ENCODE measurements at regions not wholly inside any gene's neighbourhood (a gene's known extent, or its start where the extent isn't known, plus 50 kb on each side); places are given as distances from the start of the nearest gene placed in this dataset.
"Not testable (repeated sequence)": the region's sequence is repeated elsewhere in the genome, so short reads cannot be mapped to it uniquely, and the experiment has no call there.

DNA sequence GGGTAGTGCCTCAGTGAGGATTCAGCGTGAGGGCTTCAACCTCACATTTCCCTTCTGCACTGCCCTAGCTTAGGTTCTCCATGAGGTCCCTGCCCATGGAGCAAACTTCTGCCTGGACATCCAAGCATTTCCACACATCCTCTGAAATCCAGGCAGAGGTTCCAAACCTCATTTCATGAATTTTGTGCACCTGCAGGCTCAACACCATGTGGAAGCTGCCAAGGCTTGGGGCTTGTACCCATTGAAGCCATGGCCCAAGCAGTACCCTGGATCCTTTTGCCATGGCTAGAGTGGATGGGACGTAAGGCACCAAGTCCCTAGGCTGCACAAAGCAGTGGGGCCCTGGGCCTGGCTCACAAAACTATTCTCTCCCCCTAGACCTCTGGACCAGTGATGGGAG, 877.1 kb upstream of the KLHL1 start:
- DNase-seq = no peak

DNA sequence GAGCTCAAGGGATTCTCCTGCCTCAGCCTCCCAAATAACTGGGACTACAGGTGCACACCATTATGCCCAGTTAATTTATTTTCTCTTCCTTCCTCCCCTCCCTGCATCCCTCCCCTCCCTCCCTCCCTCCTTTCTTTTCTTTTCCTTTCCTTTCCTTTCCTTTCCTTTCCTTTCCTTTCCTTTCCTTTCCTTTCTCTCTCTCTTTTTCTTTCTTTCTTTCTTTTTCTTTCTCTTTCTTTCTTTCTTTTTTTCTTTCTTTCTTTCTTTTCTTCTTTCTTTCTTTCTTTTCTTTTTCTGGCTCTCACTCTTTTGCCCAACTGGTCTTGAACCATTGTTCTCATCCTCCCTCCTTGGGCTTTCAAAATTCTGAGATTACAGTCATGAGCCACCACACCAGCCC, 873.0 kb upstream of the KLHL1 start:
- not testable (repeated sequence) for DNase-seq

DNA sequence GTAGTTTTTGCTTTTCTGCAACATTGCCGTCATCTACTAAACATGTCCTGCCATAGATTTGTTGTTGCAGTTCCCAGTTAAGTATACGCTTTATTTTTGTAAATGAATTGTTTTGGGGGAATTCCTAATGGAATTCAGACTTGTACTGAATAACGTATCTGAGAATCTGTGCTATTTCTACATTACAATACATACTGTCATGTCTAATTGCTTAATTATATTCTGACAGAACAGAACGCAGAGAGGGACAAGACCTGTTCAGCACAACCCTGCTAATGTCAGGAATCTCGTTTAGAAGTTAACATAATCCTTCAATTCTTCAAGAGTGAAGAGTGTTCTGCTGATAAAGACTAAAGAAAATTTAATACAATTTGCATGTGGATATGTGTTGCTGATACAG, 861.1 kb upstream of the KLHL1 start:
- DNase-seq = no peak

DNA sequence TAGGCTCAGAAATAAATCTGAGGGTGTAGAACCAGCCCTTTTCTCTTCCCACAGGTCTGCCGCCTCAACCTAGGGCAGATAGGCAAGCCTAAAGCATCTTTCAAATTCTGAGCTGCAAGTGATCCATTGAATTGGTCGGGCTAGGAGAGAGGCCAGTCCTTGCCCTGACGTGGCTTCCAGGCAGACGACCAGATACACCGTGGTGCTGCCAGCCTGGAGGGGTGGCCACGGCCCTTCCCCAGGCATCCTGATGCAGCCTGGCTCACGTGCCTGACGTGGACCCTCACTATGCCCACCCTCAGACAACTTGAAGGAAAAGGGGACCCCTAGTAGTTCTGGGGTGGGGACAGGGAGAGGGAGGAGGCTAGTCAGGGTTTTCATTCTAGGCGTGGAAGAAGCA, 859.3 kb upstream of the KLHL1 start:
- no peak for DNase-seq

DNA sequence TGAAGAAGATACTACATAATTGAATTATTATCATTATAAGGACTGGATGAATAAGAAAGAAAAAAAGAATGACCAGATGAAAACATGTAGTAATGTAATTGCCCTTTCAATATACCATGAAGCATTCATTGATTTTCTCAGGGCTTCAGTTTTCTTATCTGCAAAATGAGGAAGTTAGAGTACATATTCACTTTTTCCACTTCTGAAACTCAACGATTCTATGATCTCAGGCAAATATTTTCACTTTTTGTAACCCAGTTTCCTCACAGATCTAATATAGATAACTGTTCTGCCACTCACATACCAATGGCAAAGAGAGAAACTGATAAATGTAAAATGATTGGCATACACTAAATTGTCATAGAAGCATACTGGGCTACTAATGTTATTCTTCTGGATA, 856.6 kb upstream of the KLHL1 start:
- no peak for DNase-seq

DNA sequence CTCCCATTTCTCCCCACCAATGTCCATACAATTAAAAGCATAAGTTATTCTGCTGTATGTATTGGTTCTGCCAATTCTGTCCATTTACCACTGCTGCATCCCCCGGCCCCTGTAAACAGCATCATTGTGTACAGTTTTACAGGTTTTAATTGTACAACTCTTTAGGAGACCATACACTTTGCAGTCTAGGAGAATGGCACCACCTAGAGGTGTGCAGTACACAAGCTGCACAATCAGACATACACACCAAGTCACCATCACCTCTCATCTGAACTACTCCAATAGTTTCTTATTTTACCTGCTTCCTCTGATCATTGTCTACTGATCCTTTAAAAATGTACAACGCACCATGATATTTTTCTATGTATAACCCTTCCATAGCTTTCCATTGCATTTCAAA, 855.9 kb upstream of the KLHL1 start:
- DNase-seq = no peak

DNA sequence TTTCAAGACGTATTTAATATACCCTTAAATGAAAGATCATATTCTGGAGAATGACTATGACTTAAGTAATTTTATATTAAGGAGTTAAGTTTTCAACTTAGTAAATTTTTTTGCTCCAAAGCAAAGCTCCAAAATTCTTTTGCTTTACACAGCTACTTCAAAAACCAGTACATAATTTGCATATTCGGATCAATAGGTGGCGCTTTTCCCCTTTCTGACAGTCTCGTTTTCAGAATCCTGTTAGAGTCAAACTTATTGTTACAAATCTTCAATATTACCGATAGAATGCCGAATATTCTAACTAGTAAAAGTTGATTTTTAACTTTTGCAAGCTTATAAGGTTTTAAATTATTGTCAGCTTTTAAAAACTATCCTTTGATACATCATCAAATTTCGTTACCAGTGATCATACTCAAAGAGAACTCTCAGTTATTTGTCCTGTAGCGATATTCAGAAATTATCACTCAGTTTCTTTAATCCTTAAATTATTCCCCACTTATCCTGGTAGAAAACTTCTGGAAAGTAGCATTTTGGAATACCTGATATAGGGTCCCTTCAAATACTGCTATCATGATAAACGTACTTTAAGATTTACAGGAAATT, 852.7 kb upstream of the KLHL1 start:
- peak; percentile 21 for DNase-seq

DNA sequence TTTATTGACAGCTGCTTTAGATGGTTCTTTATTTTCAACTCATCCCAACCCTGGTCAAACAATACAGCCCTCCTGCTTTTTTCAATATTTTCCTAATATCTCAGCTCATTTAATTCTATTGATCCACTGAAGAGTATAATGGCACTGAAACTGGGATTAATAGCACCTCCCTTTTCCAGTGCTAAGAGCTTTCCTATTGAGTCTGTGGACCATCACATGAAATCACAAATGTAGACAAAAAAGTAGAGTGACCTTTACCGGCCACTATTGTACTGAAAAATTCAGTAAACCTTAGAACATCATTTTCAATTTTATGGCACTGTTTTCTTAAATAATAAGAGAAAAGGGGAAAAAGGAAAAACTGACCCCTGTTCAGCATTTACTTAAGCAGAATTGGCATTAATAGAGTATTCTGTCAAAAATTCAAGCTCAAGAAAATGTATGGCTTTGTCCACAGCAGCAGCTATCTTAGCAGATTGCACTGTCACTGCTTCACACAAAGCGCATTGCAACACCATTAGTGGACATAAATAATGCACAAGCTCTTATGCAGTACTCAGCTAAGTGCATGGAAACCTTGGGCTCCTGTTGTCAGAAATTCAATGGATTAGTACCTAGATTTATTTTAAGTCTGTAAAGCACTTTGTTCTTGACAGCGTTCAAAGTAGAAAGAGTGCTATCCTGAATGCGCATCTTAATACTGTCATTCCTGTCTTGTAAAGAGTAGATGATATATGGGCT, 851.0 kb upstream of the KLHL1 start:
- no peak for DNase-seq

DNA sequence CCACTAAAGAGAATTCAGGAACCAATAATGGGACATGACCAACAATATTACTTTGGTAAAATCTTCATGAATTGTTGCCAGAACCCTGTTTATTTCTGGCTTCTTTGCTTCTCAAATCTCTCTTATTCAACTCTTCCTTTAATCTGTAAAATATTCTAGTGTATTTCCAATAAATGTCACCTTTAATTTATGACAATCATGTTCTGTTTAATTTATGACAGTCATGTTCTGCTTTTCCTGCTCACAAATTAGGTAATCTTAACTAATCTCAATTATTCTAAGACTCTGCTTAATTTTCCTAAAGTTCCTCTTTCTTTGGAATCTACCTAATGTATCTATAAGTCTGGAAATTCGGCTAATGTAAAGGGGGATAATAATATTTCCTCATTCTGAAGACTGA, 847.6 kb upstream of the KLHL1 start:
- no peak for DNase-seq

DNA sequence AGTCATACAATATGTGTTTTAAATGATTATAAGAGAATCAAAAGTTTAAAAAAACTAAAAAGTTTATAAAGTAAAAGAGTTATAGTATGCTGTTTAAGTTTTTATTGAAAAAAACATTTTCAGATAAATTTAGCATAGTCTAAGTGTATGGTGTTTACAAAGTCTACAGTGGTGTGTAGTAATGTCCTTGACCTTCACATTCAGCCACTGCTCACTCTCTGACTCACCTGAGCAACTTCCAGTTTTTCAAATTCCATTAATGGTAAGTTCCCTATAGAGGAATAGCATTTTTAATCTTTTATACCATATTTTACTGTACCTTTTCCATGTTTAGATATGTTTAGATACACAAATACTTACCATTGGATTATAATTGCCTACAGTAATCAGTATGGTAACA, 842.4 kb upstream of the KLHL1 start:
- no peak for DNase-seq

DNA sequence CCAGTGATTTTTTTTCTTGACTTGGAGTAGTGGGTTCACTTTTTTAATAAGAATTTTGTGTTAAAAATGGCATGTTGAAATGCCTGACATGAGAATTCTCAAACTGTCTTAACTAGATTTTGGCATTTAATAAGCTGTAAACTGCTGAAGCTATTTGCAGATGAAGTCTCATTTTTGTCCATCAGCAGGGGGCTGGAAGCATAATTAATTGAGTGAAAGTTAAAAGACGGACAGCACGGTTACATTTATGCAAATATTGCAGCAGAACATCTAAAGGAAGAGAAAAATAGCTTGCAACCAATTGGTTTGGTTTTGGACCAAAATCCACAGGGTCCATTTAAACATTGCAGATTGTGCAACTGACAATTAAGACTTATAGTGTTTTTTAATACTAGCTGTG, 837.3 kb upstream of the KLHL1 start:
- no peak for DNase-seq

DNA sequence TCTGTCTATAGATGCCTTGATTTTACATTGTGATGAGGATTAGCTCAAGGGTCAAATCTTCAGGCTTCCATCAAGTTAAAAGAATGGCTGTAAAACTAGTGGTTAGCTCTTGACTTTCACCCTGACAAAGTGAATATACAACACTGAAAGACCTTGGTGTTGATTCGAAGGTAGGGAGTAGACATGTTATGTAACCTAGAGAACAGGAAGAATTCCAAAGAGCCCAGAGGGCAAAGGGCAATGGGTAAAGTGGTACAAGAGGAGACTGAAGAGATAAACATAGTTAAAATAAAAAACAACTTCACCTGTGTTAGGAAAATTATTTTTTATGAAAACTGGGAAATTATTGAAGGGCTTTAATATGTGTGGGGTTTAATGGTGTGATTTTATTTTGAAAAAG, 833.2 kb upstream of the KLHL1 start:
- no peak for DNase-seq

DNA sequence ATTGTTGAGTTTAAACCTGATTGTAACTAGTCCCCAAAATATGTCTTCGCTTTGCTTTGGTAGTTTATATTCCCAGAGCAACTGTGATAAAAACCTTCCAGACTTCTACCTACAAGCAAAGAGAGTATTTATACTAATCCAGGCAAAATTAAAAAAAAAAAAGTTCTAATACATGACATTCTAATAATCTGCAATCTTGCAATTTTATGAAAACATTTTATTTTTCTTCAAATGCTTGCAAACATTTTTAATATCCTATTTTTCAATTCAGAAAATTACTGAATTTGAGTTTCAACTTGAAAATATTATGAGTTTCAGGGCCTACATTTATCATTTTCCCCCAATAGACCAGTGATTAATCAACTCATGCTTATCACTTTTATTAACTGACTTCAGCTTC, 830.2 kb upstream of the KLHL1 start:
- DNase-seq = no peak

DNA sequence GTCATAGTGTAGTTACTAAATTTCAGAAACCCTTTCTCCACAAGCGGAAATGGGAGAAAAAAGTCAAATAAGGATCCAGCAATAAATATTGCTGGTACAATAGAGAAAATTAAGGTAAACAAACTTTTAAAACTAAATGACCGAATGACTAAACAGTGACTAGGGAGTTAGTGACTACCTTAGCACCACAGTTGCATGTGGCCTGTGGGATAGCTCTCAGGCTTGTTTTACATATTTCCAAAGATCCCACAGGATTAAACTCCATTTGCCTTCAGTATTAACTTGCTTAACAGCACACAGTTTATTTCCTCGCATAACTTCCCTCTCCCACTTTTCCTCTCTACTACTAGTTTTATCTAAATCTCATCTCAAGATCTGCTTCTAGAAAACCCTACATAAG, 824.3 kb upstream of the KLHL1 start:
- no peak for DNase-seq

DNA sequence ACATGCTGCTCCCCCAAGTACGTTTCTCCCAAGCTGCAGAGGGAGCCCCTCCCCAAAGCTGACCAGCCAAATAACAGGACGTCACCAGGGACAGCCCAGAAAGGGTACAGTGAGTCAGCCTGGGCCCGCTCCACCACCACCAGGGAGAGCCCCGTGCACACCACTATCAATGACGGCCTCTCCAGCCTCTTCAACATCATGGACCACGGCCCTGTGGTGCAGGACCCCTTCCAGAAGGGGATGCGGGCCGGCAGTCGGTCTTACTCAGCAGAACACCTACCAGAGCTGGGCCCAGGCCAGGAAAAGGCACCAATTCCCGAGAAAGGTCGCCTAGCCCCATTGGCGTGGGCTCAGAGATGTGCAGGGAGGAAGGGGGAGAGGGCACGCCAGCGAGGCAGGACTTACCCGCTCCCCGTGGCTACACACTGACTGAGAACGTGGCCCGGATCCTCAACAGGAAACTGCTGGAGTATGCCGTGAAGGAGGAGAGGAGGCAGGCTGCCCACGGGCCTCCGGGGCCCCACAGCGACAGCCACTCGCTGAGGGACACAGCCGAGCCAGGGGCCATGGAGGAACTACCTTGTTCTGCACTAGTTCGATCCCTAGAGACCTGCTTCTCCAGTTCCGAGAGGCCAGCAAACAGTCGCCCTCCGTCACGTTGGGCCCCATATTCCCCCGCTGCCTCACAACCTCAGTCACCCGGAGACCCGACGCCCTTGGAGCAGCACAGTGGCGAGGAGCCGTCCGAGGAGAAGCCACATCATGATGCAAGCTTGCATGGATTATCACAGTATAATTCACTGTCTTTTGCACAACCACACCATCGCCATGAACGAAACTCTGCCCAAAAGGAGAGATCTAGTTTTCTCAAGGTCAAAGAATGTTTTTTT, 815.9 kb upstream of the KLHL1 start:
- DNase-seq = no peak

DNA sequence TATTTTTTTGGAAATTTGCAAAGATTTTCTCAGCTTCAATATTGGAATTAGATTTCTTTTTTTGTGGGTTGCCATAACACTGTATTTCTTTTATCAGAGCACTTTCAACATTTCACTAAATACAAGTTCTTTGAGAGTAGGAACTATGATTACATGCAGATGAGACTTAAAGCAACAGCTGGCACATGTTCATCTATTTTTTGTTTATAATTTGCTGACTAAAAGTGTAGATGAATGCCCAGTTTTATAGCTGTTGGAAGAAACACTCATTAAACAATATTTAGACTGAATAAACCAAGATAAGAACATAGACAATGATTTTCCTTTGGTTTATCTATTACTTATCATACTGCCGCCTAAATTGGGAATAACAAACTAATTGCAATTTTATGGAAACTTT, 803.0 kb upstream of the KLHL1 start:
- no peak for DNase-seq

DNA sequence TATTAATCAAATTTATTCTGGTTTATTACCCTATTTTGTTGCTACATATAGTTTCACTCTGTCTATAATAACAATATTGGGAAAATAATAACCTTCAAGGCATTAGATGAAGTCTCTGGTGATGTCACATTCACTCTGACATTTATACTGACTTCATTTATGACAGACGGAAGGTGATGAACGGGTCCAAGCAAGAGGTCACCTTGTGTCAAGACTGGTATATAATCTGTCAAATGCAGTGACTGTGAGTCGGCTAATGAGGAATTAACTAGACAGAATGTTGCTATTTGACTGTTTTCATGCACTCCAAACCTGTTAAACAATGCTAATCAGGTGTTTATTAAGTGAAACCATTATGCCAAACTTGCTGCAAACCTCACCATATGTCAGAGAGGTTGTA, 800.5 kb upstream of the KLHL1 start:
- DNase-seq = no peak

DNA sequence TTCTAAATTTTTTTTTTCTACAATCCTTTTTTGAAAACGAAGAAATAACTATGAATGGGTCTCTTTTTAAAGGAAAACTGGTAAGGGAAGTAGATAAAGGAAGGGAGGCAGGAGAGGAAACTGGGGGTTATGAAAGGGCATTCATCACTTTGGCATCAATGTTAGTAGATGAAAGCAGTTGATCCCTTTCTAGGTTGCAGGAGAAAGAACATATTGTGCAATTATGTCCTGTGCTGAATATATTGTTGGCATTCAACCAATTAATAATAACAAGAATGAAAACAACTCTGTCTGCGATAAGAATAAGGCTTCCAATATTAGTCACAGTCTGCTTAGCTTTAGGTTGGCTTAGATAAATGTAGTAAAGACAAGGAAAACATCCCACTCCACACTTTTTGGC, 796.8 kb upstream of the KLHL1 start:
- DNase-seq = no peak

DNA sequence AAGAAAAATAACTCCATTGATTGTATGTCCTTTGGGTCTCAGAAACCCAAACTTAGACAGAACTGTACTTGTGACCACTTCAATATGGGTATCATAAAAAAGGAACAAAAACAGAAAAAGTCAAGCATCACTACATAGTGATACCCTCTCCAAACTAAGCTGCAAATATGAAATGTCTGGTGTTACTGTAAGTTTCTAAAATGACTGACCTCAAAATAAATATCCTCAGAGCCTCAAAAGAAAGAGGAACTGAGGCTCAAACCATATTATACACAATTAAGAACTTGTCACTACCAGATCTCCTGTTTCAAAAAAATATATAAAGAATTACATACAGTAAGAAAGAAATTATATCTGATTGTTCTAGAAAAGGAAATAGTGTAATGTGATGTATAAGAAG, 787.9 kb upstream of the KLHL1 start:
- no peak for DNase-seq

DNA sequence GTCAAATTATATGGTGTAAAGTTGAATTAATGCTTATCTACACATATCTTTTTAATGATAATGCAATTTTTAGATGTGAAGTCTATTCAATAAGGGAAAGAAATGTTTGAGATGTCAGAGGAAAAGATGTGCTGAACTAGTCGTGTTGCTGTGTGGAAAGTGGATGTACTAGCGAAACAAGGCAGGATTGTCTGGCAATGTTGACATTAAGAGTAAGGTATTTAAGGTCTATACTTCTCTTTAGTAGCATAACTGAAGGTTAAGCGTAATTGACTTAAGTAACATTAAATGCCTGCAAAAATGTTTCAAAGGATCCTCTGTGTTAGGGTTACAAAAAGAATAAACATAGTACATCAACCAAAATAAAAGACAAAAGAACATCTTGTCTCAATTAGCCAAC, 787.3 kb upstream of the KLHL1 start:
- no peak for DNase-seq

DNA sequence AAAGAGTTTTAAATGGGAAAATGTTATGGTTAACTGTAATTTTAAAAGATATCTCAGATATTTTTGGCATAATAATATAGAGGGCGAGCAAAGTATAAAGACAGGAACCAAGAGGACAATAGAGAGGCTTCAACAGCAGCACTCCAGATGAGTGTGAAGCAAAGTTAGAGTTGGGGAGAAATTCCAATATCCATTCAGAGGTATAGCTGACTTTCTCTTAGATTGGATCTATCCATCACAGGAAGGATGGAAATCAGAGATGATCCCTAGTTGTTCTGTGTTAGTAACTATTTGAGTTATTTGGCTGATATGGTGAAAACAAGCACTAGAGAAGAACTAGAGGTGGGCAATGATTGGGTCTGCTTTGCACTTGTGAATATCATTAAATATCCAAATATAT, 786.0 kb upstream of the KLHL1 start:
- no peak for DNase-seq

DNA sequence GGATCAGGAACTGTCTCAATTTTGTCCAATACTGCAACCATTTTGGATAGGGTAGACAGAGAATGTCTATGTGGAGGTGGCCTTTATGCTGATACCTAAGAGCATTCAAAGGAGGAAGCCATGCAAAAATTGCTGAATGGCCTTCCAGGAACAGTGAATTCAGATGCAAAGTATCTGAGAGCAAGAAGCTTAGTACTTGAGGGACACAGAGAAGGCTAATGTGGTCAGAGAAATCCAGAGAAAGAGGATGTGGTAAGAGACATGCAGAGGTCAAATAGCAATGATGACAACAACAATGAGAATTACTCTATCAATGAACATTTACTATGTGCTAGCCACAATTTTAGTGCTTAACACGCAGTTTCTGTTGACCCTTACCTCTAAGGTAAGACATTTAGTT, 785.6 kb upstream of the KLHL1 start:
- no peak for DNase-seq

DNA sequence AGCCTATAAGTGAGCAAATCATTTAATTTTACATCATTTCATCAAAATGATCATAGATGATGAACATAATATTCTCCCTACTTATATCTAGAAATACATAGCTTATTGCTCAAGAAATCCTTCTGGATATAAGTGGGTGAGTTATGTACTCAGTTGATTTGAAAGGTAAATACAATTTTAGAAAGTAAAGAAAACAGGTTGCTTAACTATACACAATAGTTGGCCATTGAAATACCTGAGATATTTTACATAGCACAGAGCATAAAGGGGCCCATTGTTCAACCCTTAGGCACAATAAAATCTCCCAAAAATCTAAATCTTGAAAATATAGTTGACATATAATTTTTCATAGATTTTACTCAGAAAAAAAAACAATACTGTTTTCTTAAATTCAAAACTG, 782.0 kb upstream of the KLHL1 start:
- no peak for DNase-seq

DNA sequence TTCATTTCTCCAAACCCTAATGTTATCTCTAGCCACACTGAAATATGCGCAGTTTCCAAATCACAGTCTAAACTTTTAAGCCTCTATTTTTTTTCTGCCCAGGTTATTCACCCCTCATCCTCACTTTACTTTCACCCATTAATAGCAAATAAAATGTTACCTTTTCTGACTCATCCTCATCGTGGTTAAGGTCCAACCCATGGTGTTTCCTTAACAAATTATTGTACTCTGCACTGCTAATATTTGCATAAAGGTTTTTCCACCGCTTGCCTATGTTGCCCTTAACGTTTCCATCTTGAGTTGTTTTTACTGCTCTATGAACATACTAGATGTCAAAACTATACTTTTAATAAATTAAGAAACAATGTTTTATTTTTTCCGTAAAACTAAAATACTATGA, 780.9 kb upstream of the KLHL1 start:
- no peak for DNase-seq

Measured in fibroblast of skin of abdomen (primary cell).